Stomach (tissue), 4 donors: ENCODE measurements at regions not wholly inside any gene's neighbourhood (a gene's known extent, or its start where the extent isn't known, plus 50 kb on each side); places are given as distances from the start of the nearest gene placed in this dataset.

ENCODE experiments used
- POLR2A ChIP-seq, 4 donors: fragments of 450-650 bp; IDR thresholded peaks; one replicate each; pipeline ENCODE4 v1.6.1; 2016; ENCODE audit warnings: antibody characterized with exemption in 4 of 4, control low read depth in 2 of 4, mild to moderate bottlenecking in 1 of 4, moderate library complexity in 1 of 4
- POLR2AphosphoS5 ChIP-seq, 3 donors: sonication (generic); formaldehyde crosslinking; IDR thresholded peaks; one replicate each; pipeline ENCODE4 v1.6.1; 2016; ENCODE audit warnings: antibody characterized with exemption in 3 of 3
- TF ChIP-seq, protein P1 (sequence below), 7 experiments: fragments of 450-650 bp in 4 of 7; fragments of 200-600 bp in 3 of 7; sonication (generic) in 3 of 7; IDR thresholded peaks; one replicate each; pipeline ENCODE4 v1.5.1; 2016 to 2019; ENCODE audit warnings: antibody characterized with exemption in 7 of 7, control low read depth in 2 of 7, mild to moderate bottlenecking in 1 of 7

DNA sequence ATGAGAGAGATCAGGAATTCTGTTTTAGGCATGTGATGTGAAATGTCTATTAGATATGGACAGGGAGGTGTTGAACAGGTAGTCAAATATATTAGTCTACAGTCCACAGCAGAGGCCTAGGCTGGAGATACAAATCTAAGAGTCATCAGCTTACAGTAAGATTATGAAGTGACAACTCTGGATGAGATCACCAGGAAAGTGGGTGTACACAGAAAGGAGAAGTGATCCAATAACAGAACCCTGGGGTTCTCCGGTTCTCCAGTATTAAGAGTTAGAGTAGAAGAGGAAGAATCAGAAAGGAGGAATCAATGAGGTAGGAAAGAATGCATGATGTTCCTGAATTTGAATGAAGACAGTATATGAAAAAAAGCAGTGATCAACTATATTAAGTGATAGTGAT is 362.3 kb downstream of the FIGN start:
- TF ChIP-seq, protein P1, sequence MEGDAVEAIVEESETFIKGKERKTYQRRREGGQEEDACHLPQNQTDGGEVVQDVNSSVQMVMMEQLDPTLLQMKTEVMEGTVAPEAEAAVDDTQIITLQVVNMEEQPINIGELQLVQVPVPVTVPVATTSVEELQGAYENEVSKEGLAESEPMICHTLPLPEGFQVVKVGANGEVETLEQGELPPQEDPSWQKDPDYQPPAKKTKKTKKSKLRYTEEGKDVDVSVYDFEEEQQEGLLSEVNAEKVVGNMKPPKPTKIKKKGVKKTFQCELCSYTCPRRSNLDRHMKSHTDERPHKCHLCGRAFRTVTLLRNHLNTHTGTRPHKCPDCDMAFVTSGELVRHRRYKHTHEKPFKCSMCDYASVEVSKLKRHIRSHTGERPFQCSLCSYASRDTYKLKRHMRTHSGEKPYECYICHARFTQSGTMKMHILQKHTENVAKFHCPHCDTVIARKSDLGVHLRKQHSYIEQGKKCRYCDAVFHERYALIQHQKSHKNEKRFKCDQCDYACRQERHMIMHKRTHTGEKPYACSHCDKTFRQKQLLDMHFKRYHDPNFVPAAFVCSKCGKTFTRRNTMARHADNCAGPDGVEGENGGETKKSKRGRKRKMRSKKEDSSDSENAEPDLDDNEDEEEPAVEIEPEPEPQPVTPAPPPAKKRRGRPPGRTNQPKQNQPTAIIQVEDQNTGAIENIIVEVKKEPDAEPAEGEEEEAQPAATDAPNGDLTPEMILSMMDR (IDR thresholded peaks at IDR 0.05), result no peak
- TF ChIP-seq POLR2A (IDR thresholded peaks at IDR 0.05), result no peak
- no peak for TF ChIP-seq POLR2AphosphoS5 (IDR thresholded peaks at IDR 0.05)
